Fibroblast of skin of back (primary cell): ENCODE measurements at regions not wholly inside any gene's neighbourhood (a gene's known extent, or its start where the extent isn't known, plus 50 kb on each side); places are given as distances from the start of the nearest gene placed in this dataset.
A peak's percentile ranks its signal among the peaks of the same experiment; 100 is the strongest.
"Not testable (repeated sequence)": the region's sequence is repeated elsewhere in the genome, so short reads cannot be mapped to it uniquely, and the experiment has no call there.

ENCODE experiments used
- DNase-seq: peaks from one replicate; pipeline ENCODE4 v3.0.0-alpha.2; 2013

- DNase-seq = peak; percentile 33
Observed at GRCh38 chr22:48490500-48491411, 1336.9 kb downstream of the BRD1 start.

- peak; percentile 48 for DNase-seq
Observed at GRCh38 chr22:48489551-48490499, 1337.8 kb downstream of the BRD1 start.

GRCh38 chr22:48488611-48489511 is 1338.8 kb downstream of the BRD1 start:
- DNase-seq = peak; percentile 50

GRCh38 chr22:48488149-48488551 is 1339.5 kb downstream of the BRD1 start:
- peak; percentile 60 for DNase-seq

GRCh38 chr22:48486558-48486957 is 1341.1 kb downstream of the BRD1 start:
- DNase-seq = no peak

- DNase-seq = no peak
Observed at GRCh38 chr22:48486134-48486532, 1341.5 kb downstream of the BRD1 start.

GRCh38 chr22:48485149-48486133 is 1342.2 kb downstream of the BRD1 start:
- no peak for DNase-seq

GRCh38 chr22:48483764-48484528 is 1343.7 kb downstream of the BRD1 start:
- no peak for DNase-seq

GRCh38 chr22:48482771-48483170 is 1344.9 kb downstream of the BRD1 start:
- DNase-seq = peak; percentile 69

GRCh38 chr22:48482198-48482597 is 1345.5 kb downstream of the BRD1 start:
- not testable (repeated sequence) for DNase-seq

GRCh38 chr22:48481748-48482147 is 1345.9 kb downstream of the BRD1 start:
- no peak for DNase-seq

GRCh38 chr22:48478529-48479265 is 1349.0 kb downstream of the BRD1 start:
- DNase-seq = no peak

- no peak for DNase-seq
Observed at GRCh38 chr22:48478124-48478523, 1349.5 kb downstream of the BRD1 start.

GRCh38 chr22:48477031-48477721 is 1350.5 kb downstream of the BRD1 start:
- no peak for DNase-seq

GRCh38 chr22:48476577-48476976 is 1351.1 kb downstream of the BRD1 start:
- no peak for DNase-seq

- no peak for DNase-seq
Observed at GRCh38 chr22:48475661-48476345, 1351.9 kb downstream of the BRD1 start.

GRCh38 chr22:48474881-48475280 is 1352.8 kb downstream of the BRD1 start:
- no peak for DNase-seq

- DNase-seq = no peak
Observed at GRCh38 chr22:48473202-48473601, 1354.5 kb downstream of the BRD1 start.
